GM21423 (cell line): ENCODE measurements at regions not wholly inside any gene's neighbourhood (a gene's known extent, or its start where the extent isn't known, plus 50 kb on each side); places are given as distances from the start of the nearest gene placed in this dataset.

Experiments
- ATAC-seq: cut with Tn5 transposase; IDR thresholded peaks from one replicate; pipeline ENCODE4 v1.9.1; 2021; ENCODE audit warnings: mild to moderate bottlenecking, moderate library complexity; ENCODE audit not compliant: unreplicated experiment

DNA sequence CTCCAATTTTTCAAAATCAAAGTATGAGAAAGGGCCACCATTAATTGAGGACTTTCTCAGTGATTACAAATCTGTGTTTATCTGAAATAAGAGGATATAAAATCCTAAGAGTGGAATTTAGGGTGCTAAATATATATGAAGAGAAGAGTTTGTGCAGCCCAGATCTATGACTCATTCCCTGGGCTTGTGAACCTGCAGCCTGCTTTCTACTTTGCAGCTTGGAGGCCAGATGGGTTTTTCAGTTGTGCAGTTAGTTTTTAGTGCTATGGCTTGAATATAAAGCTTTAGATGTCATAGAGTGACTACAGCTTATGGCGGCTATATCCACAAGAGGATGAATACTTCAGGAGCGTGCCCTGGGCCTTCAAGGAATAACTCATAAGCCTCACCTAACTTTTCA, 1391.1 kb downstream of the FSTL5 start:
- ATAC-seq = no peak

- ATAC-seq = no peak
These were observed 1368.6 kb downstream of the FSTL5 start for GRCh38 chr4:160795216-160795615.

- ATAC-seq = no peak
These were observed 1355.6 kb downstream of the FSTL5 start for GRCh38 chr4:160808174-160808573.

DNA sequence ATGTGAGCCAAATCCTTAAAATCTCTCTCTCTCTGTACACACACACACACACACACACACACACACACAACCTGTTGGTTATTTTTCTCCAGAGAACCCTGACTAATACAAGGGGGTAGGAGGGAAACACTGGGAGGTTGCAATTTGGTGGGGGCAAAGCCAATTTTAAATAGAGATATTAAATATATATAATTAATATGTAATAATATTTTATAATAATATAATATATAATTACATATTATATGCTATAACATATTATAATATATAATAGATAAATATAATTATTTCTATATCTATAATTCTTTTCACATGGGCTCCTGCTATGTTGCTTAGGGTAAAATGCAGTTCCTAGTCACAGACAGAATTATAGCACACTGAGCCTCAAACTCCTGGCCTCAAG, 1354.2 kb downstream of the FSTL5 start:
- no peak for ATAC-seq

DNA sequence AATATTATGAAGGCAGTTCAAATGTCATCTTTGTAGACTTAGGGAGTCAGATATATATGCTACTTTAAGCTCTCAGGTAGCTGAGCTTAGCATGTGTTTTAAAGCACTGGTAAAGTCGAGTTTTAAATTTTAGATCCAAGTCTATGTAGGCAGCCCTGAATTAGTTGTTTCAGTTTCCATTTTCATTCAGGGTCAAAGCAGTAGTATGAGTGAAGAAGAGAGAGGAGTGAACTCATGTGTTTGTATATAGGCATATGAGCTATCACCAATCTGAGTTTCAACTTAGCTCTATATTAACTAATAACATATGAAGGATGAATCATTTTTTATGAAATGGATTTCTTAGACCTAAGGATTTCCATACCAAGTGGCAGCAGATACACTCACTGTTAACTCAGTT, 1353.4 kb downstream of the FSTL5 start:
- ATAC-seq = no peak

DNA sequence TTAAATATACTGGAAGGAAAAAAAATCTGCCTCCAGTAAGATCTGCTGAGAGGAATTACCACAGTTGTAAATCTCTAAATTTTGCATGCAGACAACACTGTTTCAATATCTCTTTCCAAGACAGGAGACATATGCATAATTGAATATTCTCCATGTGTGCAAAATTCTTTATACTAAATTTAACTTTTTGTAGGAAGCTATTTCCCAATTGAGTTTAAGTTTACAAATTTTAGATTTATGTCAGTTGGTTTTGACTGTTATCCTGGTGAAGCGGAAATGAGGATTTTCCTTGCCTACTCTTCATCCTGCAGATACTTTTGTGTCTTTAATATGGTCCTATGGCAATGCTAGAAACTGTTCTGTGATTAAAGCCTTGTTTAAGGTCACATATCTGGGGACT, 1352.9 kb downstream of the FSTL5 start:
- no peak for ATAC-seq

DNA sequence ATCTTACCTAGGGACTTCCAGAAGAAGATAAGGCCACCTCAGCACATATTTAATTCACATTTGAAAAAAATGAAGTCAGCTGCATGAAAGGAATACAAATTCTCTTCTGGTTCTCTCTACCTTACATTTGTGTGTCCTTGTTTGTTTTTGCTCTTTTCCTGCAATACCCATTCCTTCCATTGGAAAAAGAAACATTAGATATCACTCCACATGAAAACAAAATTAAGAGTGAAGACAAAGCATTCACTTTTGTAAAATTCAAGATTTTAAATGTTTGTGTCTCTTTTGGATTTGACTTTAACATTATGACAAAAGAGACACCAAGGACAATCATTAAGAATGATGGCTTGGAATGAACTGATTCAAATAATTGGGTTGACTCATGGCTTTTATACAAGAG, 1351.8 kb downstream of the FSTL5 start:
- no peak for ATAC-seq

- no peak for ATAC-seq
These were observed 1349.1 kb downstream of the FSTL5 start for GRCh38 chr4:160814726-160815125.

DNA sequence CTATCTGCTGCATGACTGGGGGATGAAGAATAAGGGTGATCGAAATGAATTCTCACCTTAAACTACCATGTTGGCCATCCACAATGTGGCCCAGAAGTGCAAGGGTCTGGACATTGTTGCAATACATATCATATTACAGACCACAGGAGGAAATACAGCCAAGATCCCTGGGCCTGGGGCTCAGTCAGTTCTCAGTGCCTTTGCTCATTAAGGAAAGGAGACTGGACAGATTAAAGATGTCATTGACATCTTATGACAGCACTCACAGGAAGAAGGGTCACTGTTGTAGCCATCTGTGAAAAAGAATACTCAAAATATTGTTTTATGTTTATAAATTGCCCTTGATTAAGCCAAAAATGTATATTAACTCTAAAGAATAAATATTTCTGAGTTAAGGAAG, 1345.2 kb downstream of the FSTL5 start:
- ATAC-seq = no peak

- no peak for ATAC-seq
These were observed 1344.0 kb downstream of the FSTL5 start for GRCh38 chr4:160819791-160820190.

- no peak for ATAC-seq
These were observed 1339.3 kb downstream of the FSTL5 start for GRCh38 chr4:160824481-160824880.

GRCh38 chr4:160825644-160826338, 1338.0 kb downstream of the FSTL5 start:
- no peak for ATAC-seq

DNA sequence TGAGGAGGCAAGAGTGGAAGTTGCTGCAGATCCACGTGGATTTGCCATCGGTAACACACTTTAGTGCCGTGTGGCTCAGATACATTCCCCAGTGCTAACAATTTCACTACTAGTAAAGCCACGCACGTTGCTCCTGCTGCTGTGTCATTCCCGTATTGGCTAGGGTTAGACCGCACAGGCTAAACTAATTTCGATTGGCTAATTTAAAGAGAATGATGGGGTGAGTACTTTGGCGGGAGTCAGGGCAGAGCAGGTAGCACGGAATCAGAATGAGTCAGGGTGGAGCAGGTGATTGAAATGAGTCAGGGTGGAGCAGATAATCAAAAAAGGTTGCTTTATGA, 1337.5 kb downstream of the FSTL5 start:
- ATAC-seq = no peak

DNA sequence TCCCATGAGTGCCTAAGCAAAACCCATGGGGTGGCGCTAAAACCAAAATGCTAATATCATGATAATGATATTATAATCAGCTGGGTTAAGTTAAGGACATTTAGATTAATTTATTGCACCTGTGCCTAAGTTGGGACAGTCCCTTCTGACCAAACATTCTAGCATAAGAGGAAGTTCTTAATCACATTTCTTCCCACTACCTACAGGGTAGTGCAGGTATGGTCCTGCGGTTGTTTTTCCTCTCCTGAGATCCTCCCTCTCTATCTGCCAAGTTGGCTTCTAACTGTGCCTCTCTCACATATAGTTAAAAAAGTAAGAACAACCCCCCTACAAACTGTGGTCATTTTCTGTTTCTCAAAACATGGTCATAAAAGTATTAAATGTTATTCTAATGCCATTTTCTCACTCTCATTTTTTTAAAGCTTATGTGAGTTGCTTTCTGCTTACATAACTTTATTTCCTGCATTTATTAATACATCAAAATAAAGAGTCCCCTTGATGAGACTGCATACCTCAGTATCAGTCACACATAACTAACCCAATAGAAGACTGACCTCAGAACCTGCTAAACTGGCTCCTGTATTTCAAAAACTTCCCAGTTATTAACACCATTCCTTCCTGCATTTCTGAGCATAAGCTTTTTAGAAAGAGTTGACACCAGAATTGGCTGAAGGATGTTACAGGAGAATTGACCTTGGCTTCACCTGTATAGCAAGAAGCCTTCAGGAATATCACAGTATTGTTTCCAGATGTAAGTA, 1332.5 kb downstream of the FSTL5 start:
- ATAC-seq = no peak

- no peak for ATAC-seq
These were observed 1328.0 kb downstream of the FSTL5 start for GRCh38 chr4:160835789-160836188.

DNA sequence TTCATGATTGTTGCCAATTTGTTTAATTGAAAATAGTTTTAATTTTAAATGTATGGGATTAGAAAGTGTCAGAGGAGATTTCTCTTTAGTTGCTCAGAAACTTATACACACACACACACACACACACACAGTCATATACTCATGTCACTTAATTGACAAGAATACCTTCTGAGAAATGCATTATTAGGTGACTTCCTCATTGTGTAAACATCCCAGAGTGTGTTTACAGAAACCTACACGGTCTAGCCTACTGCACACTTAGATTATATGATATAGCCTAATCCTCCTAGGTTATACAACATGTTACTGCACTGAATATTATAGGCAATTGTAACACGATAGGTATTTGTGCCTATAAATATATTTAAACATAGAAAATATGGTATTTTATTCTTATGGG, 1327.4 kb downstream of the FSTL5 start:
- no peak for ATAC-seq

DNA sequence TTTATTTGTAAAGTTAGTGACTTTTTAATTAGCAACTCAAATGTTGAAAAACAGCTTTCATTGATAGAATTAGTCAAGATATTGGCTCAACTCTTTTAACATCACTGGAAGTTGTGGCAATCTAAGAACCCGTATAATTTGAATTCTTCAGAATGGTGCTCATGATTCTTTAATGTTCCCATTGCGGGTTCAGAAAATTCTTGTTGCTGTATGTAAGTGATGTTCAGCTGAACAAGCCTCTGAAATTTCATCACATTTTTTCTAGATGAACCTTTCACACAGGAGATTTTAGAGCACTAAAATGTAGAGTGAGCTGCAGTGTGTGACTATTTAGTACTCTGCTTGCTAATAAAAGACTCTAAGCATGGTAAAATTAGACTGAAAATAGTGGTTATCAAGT, 1317.7 kb downstream of the FSTL5 start:
- ATAC-seq = no peak

DNA sequence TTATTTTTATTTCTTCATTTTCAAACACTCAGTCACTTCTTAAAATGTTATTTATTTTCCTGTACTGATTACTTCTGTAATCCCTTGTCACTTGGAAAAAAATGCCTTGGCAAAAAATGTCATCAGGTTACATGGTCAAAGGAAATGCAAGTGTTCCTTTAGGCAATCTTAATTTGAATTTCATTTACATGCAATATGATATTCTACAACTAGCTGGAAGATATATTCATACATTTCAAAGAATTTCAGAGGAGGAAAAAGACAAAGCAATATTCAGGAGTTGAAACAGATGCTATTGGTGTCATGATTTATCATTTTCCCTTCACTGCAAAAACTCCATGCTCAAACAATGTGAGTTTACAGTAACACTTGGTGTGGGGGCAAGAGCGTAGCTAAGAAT, 1316.6 kb downstream of the FSTL5 start:
- no peak for ATAC-seq

- ATAC-seq = no peak
These were observed 1315.3 kb downstream of the FSTL5 start for GRCh38 chr4:160848489-160848888.

DNA sequence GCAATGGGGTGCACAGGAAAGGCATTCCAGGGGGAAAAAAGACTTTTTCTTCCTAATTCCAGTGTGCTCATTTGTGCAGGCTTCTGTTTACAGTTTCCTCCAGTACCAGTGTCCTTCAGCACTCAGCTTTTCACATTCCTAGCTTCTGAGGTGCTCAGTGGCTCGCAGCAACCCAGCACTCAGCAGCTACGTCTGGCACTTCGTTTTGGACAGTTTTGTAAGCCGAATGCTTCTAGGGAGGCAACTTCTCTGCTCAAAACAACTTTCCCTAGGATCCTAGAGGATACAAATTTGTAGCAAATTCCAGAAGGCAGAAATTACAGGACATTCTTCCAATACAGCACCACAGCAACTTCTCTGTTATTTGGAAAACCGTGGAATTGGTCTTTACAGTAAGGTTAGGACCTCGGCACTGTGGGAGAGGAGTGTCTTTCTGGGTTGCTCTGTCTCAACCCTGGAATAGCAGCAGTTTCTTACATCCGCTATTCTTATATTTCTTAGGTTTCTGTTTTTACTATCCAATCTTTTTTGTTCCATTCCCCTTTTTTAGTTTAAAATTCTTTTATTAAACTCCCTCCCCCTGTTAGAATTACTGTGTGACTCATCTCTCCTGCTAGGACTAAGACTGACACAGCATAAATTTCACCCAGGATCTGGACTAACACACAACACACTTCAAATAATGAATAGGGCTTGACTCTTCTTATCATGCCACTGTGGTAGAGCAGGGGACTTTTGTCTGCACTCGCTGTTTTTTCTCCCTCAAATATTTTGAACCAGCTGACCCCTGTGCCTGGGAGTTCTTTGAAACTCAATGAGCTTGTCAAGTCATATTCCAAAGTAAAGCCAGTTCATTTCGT, 1314.7 kb downstream of the FSTL5 start:
- no peak for ATAC-seq

- ATAC-seq = no peak
These were observed 1299.5 kb downstream of the FSTL5 start for GRCh38 chr4:160864253-160864652.

DNA sequence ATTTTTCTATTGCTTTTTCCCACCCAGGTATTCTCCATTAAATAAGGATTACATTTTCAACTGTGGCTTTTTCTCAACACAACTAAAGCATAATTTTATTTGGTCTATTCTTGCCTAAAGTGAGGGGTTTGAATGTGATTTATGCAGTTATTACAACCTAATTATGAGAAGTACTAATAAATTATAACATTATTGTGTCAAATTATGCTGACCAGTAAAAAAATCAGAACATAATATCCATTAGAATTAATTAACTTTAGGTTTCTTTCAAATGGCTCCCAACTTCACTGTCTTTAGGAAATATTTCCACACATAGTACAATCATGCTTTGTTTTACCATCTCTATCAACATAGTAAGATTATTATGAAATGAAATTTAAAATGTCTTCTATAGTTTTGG, 1293.9 kb downstream of the FSTL5 start:
- no peak for ATAC-seq
